Pancreas (tissue), 10 donors: ENCODE measurements at regions not wholly inside any gene's neighbourhood (a gene's known extent, or its start where the extent isn't known, plus 50 kb on each side); places are given as distances from the start of the nearest gene placed in this dataset.

Experiments
- ATAC-seq, 4 donors: fragments of 200-7000 bp; cut with Tn5 transposase; one replicate each; pipeline versions ENCODE4 v1.8.0 to v1.9.1; 2020; ENCODE audit warnings: mild to moderate bottlenecking in 4 of 4, moderate library complexity in 4 of 4
- DNase-seq, 6 donors: peaks; one replicate each; pipeline ENCODE4 v3.0.0-alpha.2; 2020
- FAIRE-seq: peaks from 2 replicates; lab custom pipeline; 2012; peaks lifted over from hg19 to GRCh38; lab: Jason Lieb, UNC
- H3K27ac ChIP-seq, 4 donors: fragments of 200-600 bp; sonication (generic); 1 replicate in 3 of 4; 2 replicates in 1 of 4; pipeline versions ENCODE4 v1.5.0 to v1.8.0; 2020
- H3K27me3 ChIP-seq, 4 donors: fragments of 200-600 bp; one replicate each; pipeline ENCODE4 v1.8.0; 2021
- H3K36me3 ChIP-seq, 3 donors: fragments of 200-600 bp; sonication (generic) in 1 of 3; one replicate each; pipeline versions ENCODE4 v1.5.0 to v1.8.0; 2020 to 2021
- H3K4me1 ChIP-seq, 3 donors: fragments of 200-600 bp; one replicate each; pipeline ENCODE4 v1.8.0; 2021
- H3K4me3 ChIP-seq, 4 donors: fragments of 200-600 bp; sonication (generic) in 2 of 4; one replicate each; pipeline versions ENCODE4 v1.5.0 to v1.8.0; 2020 to 2021
- H3K9me3 ChIP-seq, 4 donors: fragments of 200-600 bp; one replicate each; pipeline ENCODE4 v1.8.0; 2021
- CTCF ChIP-seq, 4 donors: fragments of 200-600 bp; sonication (generic) in 3 of 4; IDR thresholded peaks; one replicate each; pipeline versions ENCODE4 v1.5.0 to v1.8.0; 2021; ENCODE audit warnings: antibody characterized with exemption in 4 of 4
- WGBS, 2 donors: extraction: QIAGEN DNeasy Blood & Tissue Kit; methylation state at CpG; one replicate each; pipeline ENCODE4 v1.1.7; 2013; 5-methylcytosine and 5-hydroxymethylcytosine counted together
- intact Hi-C, 3 donors: fragments of 100-400 bp; cut with DNase I; formaldehyde crosslinking; loops; one replicate each; pipeline versions ENCODE4 v1.11.1 to v1.14.2; 2022
- donor health status: healthy with polysubstance abuse.
- donor health status: DM: no; HTN: no; CAD: no; lungs with moderate emphysema.
- donor health status: DM: no; HTN: no; CAD: no.
- donor health status: control.
- donor health status: control.
- donor health status: Bipolar disorder and iron deficiency.
- donor health status: DM: yes; HTN: yes; CAD: no.
- donor health status: DM: no; HTN: no; CAD: no.
- donor health status: DM: no; HTN: no; CAD: no.
- donor health status: DM: yes; HTN: yes; CAD: no.

GRCh38 chr2:147110962-147111361 is 733.9 kb upstream of the ACVR2A start:
- intact Hi-C loops = no loop called here
- H3K27me3 ChIP-seq = no peaks in the 10 kb centered on the region
- no peak overlapping the region for H3K27ac ChIP-seq
- 68 to 91% methylated on average over 4 of the region's 4 CpGs for WGBS, 2 donors
- no peak for TF ChIP-seq CTCF (IDR thresholded peaks at IDR 0.05)
- no peak overlapping the region for H3K4me3 ChIP-seq
- H3K4me1 ChIP-seq = no peaks in the 10 kb centered on the region
- FAIRE-seq = no peak
- no peaks in the 10 kb centered on the region for H3K9me3 ChIP-seq
- no peak for DNase-seq
- H3K36me3 ChIP-seq = no peaks in the 10 kb centered on the region
- ATAC-seq = no peak

- no peaks in the 10 kb centered on the region for H3K27me3 ChIP-seq
- H3K4me3 ChIP-seq = no peak overlapping the region
- TF ChIP-seq CTCF (IDR thresholded peaks at IDR 0.05) = no peak
- intact Hi-C loops = no loop called here
- FAIRE-seq (no peak), ATAC-seq (no peak), DNase-seq (no peak)
- H3K27ac ChIP-seq = no peak overlapping the region
- H3K36me3 ChIP-seq = no peaks in the 10 kb centered on the region
- 51 to 53% methylated on average over 4 of the region's 4 CpGs for WGBS, 2 donors
- H3K9me3 ChIP-seq = no peaks in the 10 kb centered on the region
- no peaks in the 10 kb centered on the region for H3K4me1 ChIP-seq
Observed at GRCh38 chr2:147110317-147110716, 734.5 kb upstream of the ACVR2A start.

GRCh38 chr2:147109291-147109690 is 735.5 kb upstream of the ACVR2A start:
- H3K27me3 ChIP-seq = no peaks in the 10 kb centered on the region
- no peaks in the 10 kb centered on the region for H3K4me1 ChIP-seq
- no peak for ATAC-seq
- no peak overlapping the region for H3K27ac ChIP-seq
- no peaks in the 10 kb centered on the region for H3K9me3 ChIP-seq
- 48 to 58% methylated on average over 2 of the region's 2 CpGs for WGBS, 2 donors
- H3K36me3 ChIP-seq = no peaks in the 10 kb centered on the region
- no peak for FAIRE-seq
- DNase-seq = no peak
- no peak overlapping the region for H3K4me3 ChIP-seq
- intact Hi-C loops = no loop called here
- no peak for TF ChIP-seq CTCF (IDR thresholded peaks at IDR 0.05)

GRCh38 chr2:147108548-147108947 is 736.3 kb upstream of the ACVR2A start:
- FAIRE-seq (no peak), DNase-seq (no peak), ATAC-seq (no peak)
- Histone ChIP-seq H3K4me1 (no peaks in the 10 kb centered on the region), H3K4me3 (no peak overlapping the region), H3K9me3 (no peaks in the 10 kb centered on the region), H3K36me3 (no peaks in the 10 kb centered on the region), H3K27me3 (no peaks in the 10 kb centered on the region), H3K27ac (no peak overlapping the region)
- no peak for TF ChIP-seq CTCF (IDR thresholded peaks at IDR 0.05)
- WGBS, 2 donors = 86 to 91% methylated on average over 2 of the region's 2 CpGs
- intact Hi-C loops = no loop called here

GRCh38 chr2:147101941-147102790 is 742.7 kb upstream of the ACVR2A start:
- Histone ChIP-seq H3K9me3 (no peaks in the 10 kb centered on the region), H3K36me3 (no peaks in the 10 kb centered on the region), H3K4me3 (no peak overlapping the region), H3K27ac (no peak overlapping the region), H3K4me1 (peaks cover 0 to 5% (median 0%) of the 10 kb centered on the region in 3 donors), H3K27me3 (no peaks in the 10 kb centered on the region)
- no peak for DNase-seq
- no peak for ATAC-seq
- 69 to 75% methylated on average over 5 of the region's 5 CpGs for WGBS, 2 donors
- no peak for FAIRE-seq
- no peak for TF ChIP-seq CTCF (IDR thresholded peaks at IDR 0.05)
- intact Hi-C loops = no loop called here
